ENCODE measurements at regions not wholly inside any gene's neighbourhood (a gene's known extent, or its start where the extent isn't known, plus 50 kb on each side); places are given as distances from the start of the nearest gene placed in this dataset.

DNA sequence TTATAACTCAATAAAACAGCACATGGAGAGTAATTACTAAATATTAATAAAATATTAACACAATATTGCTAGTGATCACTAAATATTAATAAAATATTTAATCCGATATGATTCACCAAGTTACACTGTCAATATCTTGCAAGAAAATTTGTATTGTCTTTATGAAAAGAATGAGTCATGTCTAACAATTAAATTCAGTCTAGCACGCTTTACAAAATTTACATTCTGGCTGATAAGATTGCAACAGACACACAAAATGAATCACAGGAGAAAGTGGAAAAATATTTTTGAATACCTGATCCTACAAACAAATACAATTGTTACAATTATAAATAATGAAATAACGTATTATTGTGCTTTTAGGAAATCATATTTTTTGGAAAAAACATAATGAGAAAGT is 567.2 kb downstream of the EFNA5 start:
- Histone ChIP-seq H3K4me3 (ENCODE audit: low read length) (no peak overlapping the region), H3K4me2 (ENCODE audit: low read length) (no peak overlapping the region), H3K9ac (ENCODE audit: low read depth, low read length) (no peak overlapping the region), H3K27me3 (ENCODE audit: control insufficient read depth, insufficient read depth, low read length) (no peaks in the 10 kb centered on the region), H3K4me1 (ENCODE audit: control insufficient read depth, insufficient read depth, low read length) (no peaks in the 10 kb centered on the region), H3K9me3 (replicated peaks; ENCODE audit: low read length) (no peaks in the 10 kb centered on the region), H3K36me3 (ENCODE audit: insufficient read depth, low read length) (no peaks in the 10 kb centered on the region)

DNA sequence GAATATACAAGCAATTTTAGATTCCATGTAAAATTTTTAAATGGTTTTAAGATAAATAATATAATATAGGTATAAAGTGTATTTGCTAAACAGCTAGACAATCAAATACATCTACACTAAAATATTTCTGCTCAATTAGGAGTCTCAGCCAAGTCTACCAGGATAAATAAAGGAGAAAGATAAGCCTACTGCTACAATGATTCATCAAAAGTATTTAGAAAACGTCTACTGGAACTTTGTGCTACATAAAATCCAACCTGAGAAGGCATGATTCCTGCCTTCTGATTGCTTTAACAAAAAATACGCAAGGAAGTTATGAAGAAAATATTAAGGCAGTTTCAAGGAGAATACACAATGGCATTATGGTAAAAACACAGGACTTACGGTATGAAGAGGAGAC is 570.6 kb downstream of the EFNA5 start:
- H3K36me3 ChIP-seq (ENCODE audit: insufficient read depth, low read length): no peaks in the 10 kb centered on the region

DNA sequence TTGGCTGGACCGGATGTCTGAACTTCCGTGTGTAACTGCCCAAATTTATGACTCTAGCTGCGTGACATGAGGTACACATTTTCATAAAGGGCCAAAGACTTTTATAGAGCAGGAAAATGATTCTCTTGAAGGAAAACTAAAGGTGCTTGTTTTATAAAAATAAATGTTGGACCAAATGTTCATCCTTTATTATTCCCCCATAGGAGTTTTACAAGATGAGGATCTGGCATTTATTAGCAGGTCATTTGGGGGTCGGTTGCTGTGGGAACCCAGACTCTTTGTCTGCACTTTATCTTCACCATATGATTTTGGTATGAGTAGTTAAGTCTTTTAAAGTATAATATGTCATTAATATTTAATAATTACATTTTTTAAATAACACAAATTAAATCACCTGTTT is 571.2 kb downstream of the EFNA5 start:
- H3K4me2 ChIP-seq (ENCODE audit: low read length): no peak overlapping the region
- no peak overlapping the region for H3K9ac ChIP-seq (ENCODE audit: low read depth, low read length)
- no peak overlapping the region for H3K4me3 ChIP-seq (ENCODE audit: low read length)
- H3K36me3 ChIP-seq (ENCODE audit: insufficient read depth, low read length): no peaks in the 10 kb centered on the region
- no peaks in the 10 kb centered on the region for H3K4me1 ChIP-seq (ENCODE audit: control insufficient read depth, insufficient read depth, low read length)
- H3K27me3 ChIP-seq (ENCODE audit: control insufficient read depth, insufficient read depth, low read length): no peaks in the 10 kb centered on the region
- no peaks in the 10 kb centered on the region for H3K9me3 ChIP-seq (replicated peaks; ENCODE audit: low read length)

More for the DNA sequence above, 570.6 kb downstream of the EFNA5 start:
- Histone ChIP-seq H3K4me1 (ENCODE audit: control insufficient read depth, insufficient read depth, low read length) (no peaks in the 10 kb centered on the region), H3K4me3 (ENCODE audit: low read length) (no peak overlapping the region), H3K9ac (ENCODE audit: low read depth, low read length) (no peak overlapping the region), H3K4me2 (ENCODE audit: low read length) (no peak overlapping the region), H3K27me3 (ENCODE audit: control insufficient read depth, insufficient read depth, low read length) (no peaks in the 10 kb centered on the region), H3K9me3 (replicated peaks; ENCODE audit: low read length) (no peaks in the 10 kb centered on the region)

DNA sequence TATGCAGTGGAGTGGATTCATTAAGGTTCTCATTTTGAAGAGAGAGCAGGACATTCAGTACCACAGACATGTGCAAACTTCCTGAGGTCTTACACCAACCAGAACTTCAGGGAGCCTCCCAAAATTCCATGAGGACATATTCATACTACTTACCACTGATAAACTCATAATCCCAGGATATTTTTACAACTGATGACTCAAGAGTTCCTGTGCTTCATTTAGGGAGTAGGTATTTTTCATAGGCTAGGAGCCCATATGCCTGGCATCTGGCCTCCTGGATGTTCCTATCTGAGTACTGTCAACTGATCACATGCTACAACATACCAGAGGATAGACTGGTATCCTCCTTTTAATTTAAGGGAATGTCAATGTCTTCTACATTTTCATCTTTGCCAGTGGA is 578.0 kb downstream of the EFNA5 start:
- H3K9me3 ChIP-seq (replicated peaks; ENCODE audit: low read length): no peaks in the 10 kb centered on the region
- H3K4me3 ChIP-seq (ENCODE audit: low read length): no peak overlapping the region
- H3K36me3 ChIP-seq (ENCODE audit: insufficient read depth, low read length): no peaks in the 10 kb centered on the region
- H3K27me3 ChIP-seq (ENCODE audit: control insufficient read depth, insufficient read depth, low read length): no peaks in the 10 kb centered on the region
- no peak overlapping the region for H3K4me2 ChIP-seq (ENCODE audit: low read length)
- peaks cover 14% of the 10 kb centered on the region for H3K4me1 ChIP-seq (ENCODE audit: control insufficient read depth, insufficient read depth, low read length)
- no peak overlapping the region for H3K9ac ChIP-seq (ENCODE audit: low read depth, low read length)

DNA sequence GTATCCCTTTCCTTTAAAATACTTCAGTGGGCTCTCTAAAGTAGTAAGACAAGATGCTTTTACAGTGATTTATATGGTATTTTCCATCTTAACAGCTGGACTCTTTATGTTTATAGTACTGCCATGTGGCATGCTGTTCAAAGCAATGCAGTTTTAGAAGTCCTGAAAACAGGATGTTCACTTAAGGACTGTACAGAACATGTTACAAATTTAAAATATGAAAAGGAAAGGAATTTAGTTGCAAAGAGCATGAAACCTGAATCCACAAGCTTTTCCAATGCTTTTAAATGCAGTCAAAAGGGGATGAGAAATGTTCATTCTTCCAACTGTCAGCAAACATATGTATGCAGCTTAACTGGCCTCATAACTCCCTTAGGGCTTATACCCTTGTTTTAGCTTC is 580.2 kb downstream of the EFNA5 start:
- Histone ChIP-seq H3K27me3 (ENCODE audit: control insufficient read depth, insufficient read depth, low read length) (no peaks in the 10 kb centered on the region), H3K4me1 (ENCODE audit: control insufficient read depth, insufficient read depth, low read length) (peaks cover 14% of the 10 kb centered on the region), H3K9ac (ENCODE audit: low read depth, low read length) (no peak overlapping the region), H3K4me2 (ENCODE audit: low read length) (no peak overlapping the region), H3K4me3 (ENCODE audit: low read length) (no peak overlapping the region), H3K9me3 (replicated peaks; ENCODE audit: low read length) (no peaks in the 10 kb centered on the region), H3K36me3 (ENCODE audit: insufficient read depth, low read length) (no peaks in the 10 kb centered on the region)

DNA sequence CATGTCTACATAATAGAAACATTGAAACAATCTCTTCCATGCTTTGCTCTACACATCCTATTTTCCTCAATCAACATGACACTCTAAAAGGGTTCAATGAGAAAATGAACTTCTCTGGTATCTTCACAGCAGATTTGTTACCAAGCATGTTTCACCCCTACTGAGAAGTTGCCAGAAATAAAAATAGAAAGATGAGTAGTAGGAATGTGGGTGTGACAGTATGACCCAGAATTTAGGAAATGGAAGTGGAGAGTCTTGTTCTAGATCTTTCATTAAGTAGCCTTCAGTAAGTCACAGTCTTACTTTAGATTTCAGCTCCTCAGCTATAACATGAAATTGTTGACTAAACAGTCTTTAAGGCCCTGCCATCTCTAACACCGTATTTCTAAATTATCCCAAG is 581.8 kb downstream of the EFNA5 start:
- Histone ChIP-seq H3K4me3 (ENCODE audit: low read length) (no peak overlapping the region), H3K9me3 (replicated peaks; ENCODE audit: low read length) (no peaks in the 10 kb centered on the region), H3K27me3 (ENCODE audit: control insufficient read depth, insufficient read depth, low read length) (no peaks in the 10 kb centered on the region)

DNA sequence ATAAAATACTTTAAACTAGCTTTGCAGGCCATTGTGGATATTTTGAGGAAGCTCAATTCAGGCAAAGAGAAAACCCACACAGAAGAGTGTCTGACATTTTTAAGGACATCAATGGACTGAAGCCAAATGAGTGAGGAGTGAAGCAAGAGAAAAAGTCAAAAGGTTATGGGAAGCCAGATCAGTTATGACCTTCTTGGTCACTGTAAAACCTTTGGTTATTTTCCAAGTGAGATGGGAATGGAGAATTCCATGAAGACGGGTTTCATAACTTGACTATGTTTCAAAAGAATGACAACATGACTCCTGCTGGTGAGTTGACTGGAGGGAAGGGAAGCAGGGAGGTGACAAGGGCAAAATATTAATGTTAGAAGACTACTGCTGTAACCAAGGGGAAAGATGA is 585.2 kb downstream of the EFNA5 start:
- no peak overlapping the region for H3K4me3 ChIP-seq (ENCODE audit: low read length)
- H3K9me3 ChIP-seq (replicated peaks; ENCODE audit: low read length): no peaks in the 10 kb centered on the region
- H3K9ac ChIP-seq (ENCODE audit: low read depth, low read length): no peak overlapping the region
- H3K27me3 ChIP-seq (ENCODE audit: control insufficient read depth, insufficient read depth, low read length): no peaks in the 10 kb centered on the region
- H3K36me3 ChIP-seq (ENCODE audit: insufficient read depth, low read length): no peaks in the 10 kb centered on the region
- peaks cover 12% of the 10 kb centered on the region for H3K4me1 ChIP-seq (ENCODE audit: control insufficient read depth, insufficient read depth, low read length)
- no peak overlapping the region for H3K4me2 ChIP-seq (ENCODE audit: low read length)

More for the DNA sequence above, 581.8 kb downstream of the EFNA5 start:
- Histone ChIP-seq H3K4me1 (ENCODE audit: control insufficient read depth, insufficient read depth, low read length) (peaks cover 14% of the 10 kb centered on the region), H3K9ac (ENCODE audit: low read depth, low read length) (no peak overlapping the region), H3K36me3 (ENCODE audit: insufficient read depth, low read length) (no peaks in the 10 kb centered on the region), H3K4me2 (ENCODE audit: low read length) (no peak overlapping the region)

DNA sequence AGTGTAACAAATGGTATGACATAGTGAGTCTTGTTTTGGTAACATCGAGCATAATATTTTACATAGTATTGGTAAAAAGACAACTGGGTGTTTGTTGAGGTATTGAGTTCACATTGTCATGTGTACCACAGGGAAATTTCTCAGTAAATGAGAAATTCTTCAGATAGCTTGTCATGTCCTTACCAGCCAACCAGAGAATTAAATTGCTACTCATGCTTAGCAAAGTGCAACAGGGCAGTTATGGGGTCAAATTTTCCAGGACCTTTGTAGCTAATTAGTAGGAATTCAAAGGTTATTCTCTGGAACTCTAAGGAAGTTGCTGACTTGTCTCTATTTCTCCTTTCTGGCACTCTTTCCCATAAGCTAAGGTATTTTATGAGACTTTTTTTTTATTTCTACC is 595.7 kb downstream of the EFNA5 start:
- no peaks in the 10 kb centered on the region for H3K27me3 ChIP-seq (ENCODE audit: control insufficient read depth, insufficient read depth, low read length)
- no peaks in the 10 kb centered on the region for H3K9me3 ChIP-seq (replicated peaks; ENCODE audit: low read length)
- no peaks in the 10 kb centered on the region for H3K36me3 ChIP-seq (ENCODE audit: insufficient read depth, low read length)
- H3K4me1 ChIP-seq (ENCODE audit: control insufficient read depth, insufficient read depth, low read length): no peaks in the 10 kb centered on the region
- H3K9ac ChIP-seq (ENCODE audit: low read depth, low read length): no peak overlapping the region
- H3K4me3 ChIP-seq (ENCODE audit: low read length): no peak overlapping the region
- no peak overlapping the region for H3K4me2 ChIP-seq (ENCODE audit: low read length)

DNA sequence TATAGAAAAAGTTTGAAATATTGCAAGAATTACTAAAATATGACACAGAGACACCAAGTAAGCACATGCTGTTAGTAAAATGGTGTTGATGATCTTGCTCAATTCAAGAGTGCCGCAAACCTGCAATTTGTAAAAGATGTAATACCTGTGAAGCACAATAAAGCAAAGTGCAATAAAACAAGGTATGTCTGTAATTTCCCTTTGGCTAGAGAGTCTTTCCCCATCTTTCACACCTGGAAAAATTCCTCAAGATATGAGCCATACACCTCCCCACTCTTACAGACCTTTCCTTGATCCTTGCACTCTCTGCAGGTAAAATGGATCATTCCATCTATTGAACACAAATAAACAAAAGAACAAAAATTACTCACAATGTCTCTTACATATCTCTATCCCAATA is 597.8 kb downstream of the EFNA5 start:
- no peak overlapping the region for H3K4me2 ChIP-seq (ENCODE audit: low read length)
- no peaks in the 10 kb centered on the region for H3K4me1 ChIP-seq (ENCODE audit: control insufficient read depth, insufficient read depth, low read length)
- H3K9me3 ChIP-seq (replicated peaks; ENCODE audit: low read length): no peaks in the 10 kb centered on the region
- no peak overlapping the region for H3K4me3 ChIP-seq (ENCODE audit: low read length)
- no peak overlapping the region for H3K9ac ChIP-seq (ENCODE audit: low read depth, low read length)
- H3K36me3 ChIP-seq (ENCODE audit: insufficient read depth, low read length): no peaks in the 10 kb centered on the region
- no peaks in the 10 kb centered on the region for H3K27me3 ChIP-seq (ENCODE audit: control insufficient read depth, insufficient read depth, low read length)

DNA sequence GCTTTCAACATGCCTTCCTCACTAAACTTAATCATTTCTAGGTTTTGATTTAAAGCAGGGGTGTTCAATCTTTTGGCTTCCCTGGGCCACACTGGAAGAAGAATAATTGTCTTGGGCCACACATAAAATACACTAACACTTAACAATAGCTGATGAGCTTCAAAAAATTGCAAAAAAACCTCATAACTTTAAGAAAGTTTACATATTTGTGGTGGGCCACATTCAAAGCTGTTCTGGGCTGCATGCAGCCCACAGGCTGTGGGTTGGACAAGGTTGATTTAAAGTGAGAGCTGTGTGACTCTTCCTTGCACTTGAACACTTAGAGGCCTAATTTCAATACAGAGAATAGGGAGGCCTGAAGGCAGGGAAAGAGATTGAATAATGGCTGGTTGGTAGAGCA is 598.3 kb downstream of the EFNA5 start:
- Histone ChIP-seq H3K4me1 (ENCODE audit: control insufficient read depth, insufficient read depth, low read length) (no peaks in the 10 kb centered on the region), H3K9ac (ENCODE audit: low read depth, low read length) (no peak overlapping the region), H3K27me3 (ENCODE audit: control insufficient read depth, insufficient read depth, low read length) (no peaks in the 10 kb centered on the region), H3K4me2 (ENCODE audit: low read length) (no peak overlapping the region), H3K36me3 (ENCODE audit: insufficient read depth, low read length) (no peaks in the 10 kb centered on the region), H3K4me3 (ENCODE audit: low read length) (no peak overlapping the region), H3K9me3 (replicated peaks; ENCODE audit: low read length) (no peaks in the 10 kb centered on the region)

DNA sequence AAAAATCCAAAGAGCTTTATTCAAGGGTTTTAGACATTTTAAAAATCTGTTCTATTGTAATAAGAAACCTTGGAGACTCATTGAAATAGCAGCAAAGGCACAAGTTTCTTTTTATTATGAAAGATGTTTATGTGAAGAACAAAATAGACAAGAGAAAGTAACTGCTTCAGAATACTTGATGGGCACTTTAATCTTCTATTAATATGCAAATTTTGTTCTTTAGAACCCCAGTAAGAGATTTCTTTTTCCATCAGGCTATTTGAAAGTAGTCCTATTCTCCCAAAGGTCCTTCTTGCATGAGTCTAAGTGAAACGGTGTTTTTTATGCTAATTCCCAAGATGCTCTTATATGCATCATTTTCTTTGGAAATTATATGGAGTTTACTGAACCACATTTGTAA is 602.0 kb downstream of the EFNA5 start:
- H3K36me3 ChIP-seq (ENCODE audit: insufficient read depth, low read length): no peaks in the 10 kb centered on the region
- no peak overlapping the region for H3K4me2 ChIP-seq (ENCODE audit: low read length)
- no peak overlapping the region for H3K4me3 ChIP-seq (ENCODE audit: low read length)
- no peak overlapping the region for H3K9ac ChIP-seq (ENCODE audit: low read depth, low read length)
- peaks cover 4% of the 10 kb centered on the region for H3K4me1 ChIP-seq (ENCODE audit: control insufficient read depth, insufficient read depth, low read length)
- no peaks in the 10 kb centered on the region for H3K27me3 ChIP-seq (ENCODE audit: control insufficient read depth, insufficient read depth, low read length)
- no peaks in the 10 kb centered on the region for H3K9me3 ChIP-seq (replicated peaks; ENCODE audit: low read length)

DNA sequence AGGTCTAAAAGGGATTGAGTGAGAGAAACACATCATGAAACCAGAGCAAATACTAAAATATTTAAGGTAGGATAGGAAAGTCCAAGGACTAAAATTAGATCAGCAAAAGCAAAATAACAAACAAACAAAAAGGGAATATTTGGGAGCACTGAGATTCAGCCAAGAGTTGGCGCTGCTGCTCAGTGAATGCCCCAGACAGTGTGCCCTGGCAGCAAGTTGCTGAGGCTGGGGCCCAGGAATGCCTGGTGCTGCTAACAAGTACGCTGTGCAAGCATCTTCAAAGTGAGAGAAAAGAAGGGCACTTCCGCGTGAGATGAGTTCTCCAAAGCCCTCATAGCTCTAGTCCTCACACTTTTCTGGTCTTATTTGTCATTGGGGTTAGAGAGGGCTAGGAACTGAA is 603.3 kb downstream of the EFNA5 start:
- no peak overlapping the region for H3K9ac ChIP-seq (ENCODE audit: low read depth, low read length)
- no peaks in the 10 kb centered on the region for H3K9me3 ChIP-seq (replicated peaks; ENCODE audit: low read length)
- H3K4me1 ChIP-seq (ENCODE audit: control insufficient read depth, insufficient read depth, low read length): peaks cover 5% of the 10 kb centered on the region
- H3K27me3 ChIP-seq (ENCODE audit: control insufficient read depth, insufficient read depth, low read length): no peaks in the 10 kb centered on the region
- H3K4me2 ChIP-seq (ENCODE audit: low read length): no peak overlapping the region
- H3K36me3 ChIP-seq (ENCODE audit: insufficient read depth, low read length): no peaks in the 10 kb centered on the region
- H3K4me3 ChIP-seq (ENCODE audit: low read length): no peak overlapping the region

Data from skeletal muscle satellite cell (primary cell).